Kidney glomerular epithelial cell (primary cell): ENCODE measurements at regions not wholly inside any gene's neighbourhood (a gene's known extent, or its start where the extent isn't known, plus 50 kb on each side); places are given as distances from the start of the nearest gene placed in this dataset.
"Not testable (repeated sequence)": the region's sequence is repeated elsewhere in the genome, so short reads cannot be mapped to it uniquely, and the experiment has no call there.

Experiments used
- DNase-seq: peaks from one replicate; lab custom pipeline; 2025; lab: John Stamatoyannopoulos, UW

DNA sequence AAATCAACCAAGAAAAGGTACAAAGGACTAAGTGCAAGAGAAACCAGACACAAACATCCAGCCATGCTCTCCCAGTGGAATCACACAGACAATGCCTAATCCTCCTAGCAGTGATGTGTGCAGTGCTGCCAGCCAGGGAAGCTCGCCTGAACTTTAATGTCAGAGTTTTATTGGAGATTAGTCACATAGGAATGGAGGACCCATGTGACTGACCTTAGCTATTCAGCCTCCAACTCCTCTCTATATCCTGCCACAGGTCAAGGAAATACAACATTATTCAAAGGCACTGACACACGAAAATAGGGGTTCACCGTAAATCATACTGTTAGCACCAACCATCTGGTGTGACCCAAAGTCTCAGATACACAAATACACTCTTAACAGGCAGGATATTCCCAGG lies 684.6 kb downstream of the DOK5 start:
- DNase-seq = peak; percentile 66

DNA sequence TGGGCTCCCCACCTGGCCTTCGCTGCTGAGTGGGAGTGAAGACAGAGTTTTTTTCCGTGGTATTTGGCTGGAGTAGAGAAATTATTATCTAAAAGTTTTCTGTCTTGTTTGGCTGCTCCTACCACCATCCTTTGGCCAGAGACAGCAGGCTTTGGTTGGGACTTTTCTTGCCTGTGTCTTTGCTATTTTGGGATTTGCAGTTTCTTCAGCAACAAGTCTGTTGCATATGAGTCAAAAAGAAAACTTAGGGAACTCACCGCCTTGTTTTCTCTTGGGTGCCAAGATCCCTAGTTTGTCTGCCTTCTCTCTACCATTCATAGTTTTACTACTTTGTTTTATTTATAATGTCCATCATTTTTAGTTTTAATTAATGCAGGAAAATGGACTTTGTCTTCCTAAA lies 683.8 kb downstream of the DOK5 start:
- no peak for DNase-seq

DNA sequence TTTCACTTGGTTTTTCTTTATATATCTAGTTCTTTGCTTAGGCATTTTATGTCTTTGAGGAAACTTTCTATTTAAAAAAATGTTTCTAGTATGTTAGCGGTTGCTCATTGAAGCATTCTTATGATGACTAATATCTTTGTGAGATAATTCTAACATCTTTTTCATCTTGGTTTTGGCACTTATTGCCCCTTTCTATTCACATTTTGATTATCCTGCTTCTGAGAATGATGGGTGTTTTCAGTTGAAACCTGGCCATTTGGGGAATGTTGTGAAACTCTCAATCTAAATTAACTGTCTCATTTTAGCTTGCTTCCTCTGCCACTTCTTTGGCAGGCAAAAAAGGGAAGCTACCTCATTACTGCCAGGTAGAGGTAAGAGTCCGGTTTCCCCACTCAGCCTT lies 683.1 kb downstream of the DOK5 start:
- no peak for DNase-seq

DNA sequence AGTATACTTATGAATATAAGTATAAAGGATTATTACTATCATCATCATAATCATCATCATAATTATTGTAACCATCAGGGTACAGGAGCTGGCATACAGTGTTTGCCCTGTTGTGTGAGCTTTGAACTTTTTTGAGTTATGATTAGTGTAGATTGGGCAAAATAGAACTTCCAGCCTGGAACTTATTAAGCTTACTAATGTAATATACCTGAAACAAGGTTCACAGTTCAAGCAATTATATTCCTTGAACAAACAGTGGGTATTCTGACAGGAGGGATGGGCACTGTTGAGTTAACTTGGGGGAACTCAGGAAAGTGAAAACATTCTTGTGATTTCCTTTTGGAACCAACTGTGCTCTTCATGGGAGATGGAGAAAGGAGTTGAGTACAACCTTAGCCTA lies 680.0 kb downstream of the DOK5 start:
- DNase-seq = no peak

DNA sequence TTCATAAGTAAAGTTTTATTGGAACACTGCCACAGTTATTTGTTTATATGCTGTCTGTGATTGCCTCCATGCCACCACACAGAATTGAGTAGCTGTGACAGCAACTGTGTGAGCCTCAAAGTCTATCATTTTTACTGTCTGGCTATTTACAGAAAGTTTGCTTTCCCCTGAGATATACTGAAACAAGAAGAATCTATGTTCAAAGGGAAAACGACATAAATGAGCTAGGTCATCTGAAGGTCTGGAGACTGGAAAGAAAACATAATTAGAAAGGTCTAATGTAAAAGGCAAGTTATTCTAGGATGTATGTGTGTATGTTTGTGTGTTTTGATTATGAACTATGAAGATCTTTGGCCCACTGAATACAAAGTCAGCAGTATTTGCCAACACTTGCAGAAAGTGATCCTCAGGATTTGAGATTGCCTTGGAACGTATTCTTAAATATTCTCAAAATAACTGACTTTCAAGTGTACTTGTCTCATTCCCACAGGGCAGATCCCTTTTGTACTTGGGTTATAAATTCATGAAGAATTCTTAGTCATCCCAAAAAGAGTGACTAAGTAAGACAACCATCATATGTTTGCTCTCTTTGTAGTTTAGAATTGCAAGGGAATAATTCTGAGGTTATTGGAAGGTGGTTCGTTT lies 677.7 kb downstream of the DOK5 start:
- DNase-seq = no peak

DNA sequence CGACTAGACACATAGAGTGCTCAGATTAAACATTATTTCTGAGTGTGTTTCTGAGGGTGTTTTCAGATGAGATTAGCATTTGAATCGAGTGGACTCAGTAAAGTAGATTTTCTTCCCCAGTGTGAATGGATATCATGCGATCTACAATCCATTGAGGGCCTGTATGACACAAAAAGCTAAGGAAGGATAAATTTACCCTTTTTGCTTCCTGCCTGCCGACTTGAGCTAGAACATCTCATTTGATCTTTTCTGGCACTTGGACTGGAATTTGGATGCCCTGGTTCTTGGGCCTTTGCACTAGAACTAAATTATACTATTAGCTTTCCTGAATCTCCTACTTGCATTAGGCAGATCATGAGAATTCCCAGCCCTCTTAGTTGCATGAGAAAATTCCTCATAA lies 675.8 kb downstream of the DOK5 start:
- no peak for DNase-seq

DNA sequence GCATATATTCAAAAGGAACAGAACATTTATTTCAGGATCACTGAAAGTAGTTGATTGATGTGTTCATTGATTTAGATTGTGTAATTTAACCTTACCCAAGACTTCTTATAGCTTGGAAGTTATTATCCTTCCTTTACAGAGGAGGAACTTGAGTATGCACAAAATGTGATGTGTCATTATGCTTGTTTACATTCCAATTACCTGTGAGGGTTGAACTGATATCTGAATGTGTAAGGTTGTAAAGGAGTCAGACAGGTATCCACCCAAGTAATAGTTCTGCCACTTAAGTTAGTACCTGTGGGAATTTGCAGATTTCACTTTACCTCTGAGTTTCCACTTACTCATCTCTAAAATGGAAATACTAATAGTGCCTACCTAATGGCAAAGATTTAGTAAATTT lies 668.2 kb downstream of the DOK5 start:
- no peak for DNase-seq

DNA sequence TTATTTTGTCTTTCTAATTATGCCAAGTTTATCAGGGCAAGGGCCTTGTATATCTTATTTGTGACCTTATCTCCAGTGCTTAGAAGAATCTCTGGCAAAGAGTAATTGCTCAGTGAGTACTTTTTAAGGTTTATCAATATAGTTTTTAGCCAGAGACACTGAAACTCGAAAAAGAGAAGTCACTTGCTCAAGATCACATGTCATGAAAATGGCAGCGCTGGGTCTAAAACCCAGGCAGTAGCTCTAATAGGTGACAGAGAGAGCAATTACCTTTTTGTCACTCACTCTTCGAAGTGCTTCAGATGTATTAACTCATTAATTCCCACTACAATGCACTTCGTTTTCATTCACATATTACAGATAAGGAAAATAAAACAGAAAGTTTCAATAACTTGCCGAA lies 667.5 kb downstream of the DOK5 start:
- DNase-seq = no peak

DNA sequence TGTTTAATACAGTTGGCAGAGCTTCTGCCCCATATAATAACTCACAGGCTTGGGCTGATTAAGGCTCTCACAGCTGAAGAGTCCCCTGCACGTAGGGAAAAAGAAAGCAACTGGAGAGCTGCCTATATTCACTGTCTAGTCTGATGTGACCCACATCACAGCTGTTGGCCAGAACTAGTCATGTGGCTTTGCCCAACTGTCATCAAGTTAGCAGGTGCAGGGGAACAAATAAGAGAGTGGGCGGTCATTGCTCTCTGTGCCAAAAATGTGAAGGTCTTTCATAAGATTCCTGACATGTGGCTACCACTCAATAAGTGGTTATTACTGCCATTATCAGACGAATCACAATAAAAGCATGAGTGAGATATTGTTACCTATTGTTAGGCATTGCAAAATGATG lies 665.2 kb downstream of the DOK5 start:
- DNase-seq = no peak

DNA sequence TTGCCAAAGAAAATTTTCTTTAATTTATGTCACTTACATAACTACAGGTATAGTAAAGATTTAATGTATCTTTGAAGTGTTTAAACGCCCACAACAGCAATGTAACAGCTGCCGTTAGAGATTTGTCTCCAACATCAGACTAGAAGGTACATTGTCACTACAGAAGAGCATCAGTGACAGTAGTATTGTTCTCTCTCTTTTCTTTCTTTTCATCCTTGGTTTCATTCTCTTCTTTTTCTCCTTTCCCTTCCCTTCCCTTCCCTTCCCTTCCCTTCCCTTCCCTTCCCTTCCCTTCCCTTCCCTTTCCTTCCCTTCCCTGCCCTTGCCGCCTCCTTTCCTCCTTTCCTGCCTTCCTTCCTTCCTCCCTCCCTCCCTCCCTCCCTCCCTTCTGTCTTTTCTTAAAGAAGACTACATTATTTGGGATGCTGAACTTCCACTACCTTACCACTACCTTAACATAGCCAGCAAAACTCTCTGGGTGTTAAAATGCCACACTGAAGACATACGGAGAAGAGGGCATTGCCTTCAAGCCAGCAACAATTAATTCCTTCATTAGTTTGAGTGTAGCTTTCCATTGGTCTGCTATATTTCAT lies 663.9 kb downstream of the DOK5 start:
- DNase-seq = no peak

DNA sequence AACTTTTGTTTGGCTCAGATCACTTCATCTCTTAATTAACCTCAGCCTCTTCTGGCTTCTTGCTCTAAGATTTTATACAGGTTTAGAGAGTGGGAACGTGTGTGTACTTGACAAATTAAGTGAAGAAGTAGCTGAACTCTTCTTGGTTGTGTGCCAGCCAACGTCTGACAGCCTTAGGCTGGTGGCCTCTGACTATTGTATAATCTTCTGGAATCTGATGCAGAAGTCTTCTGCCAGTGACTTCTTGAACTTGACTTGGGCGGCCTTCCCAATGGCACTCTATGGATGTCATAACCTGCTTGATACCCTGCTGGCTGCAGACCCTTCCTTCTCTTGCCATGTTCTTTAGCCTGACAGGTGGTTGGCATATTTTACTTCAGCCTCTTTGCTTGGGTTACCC lies 660.5 kb downstream of the DOK5 start:
- no peak for DNase-seq

DNA sequence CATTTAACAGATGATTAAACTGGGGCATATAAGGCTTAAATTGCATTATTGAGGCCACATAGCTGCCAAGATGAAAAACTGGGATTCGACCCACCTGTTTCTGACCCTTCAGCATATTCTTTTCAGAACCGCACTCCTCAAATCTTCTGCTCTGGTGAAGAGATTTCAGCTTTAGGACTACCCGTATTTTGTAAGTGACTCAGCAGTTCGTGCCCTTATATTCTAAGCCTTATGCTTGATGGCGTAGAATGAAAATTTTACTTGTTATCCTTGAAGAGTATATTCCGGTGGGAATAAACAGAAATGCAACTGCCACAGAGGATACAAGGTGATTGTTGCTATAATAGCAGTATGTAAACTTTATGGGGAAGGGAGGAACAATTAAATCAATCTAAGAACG lies 657.1 kb downstream of the DOK5 start:
- no peak for DNase-seq

DNA sequence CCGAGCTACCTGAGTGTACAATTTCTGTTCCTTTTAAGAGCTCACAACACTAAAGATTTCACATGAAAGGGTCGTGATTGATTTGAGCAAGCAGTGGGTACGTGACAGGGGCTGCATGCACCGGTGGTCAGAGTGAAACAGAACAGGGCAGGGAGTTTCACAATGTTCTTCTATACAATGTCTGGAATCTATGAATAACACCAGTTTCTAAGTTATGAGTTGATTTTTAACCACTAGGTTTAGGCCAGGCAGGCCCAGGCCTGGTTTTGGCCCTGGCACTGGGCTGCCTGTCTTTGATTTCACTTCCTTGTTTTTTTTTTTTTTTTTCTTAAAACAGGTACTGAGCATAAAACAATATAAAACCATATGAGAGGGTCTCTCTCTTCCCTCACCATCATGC lies 642.2 kb downstream of the DOK5 start:
- DNase-seq = peak; percentile 37

DNA sequence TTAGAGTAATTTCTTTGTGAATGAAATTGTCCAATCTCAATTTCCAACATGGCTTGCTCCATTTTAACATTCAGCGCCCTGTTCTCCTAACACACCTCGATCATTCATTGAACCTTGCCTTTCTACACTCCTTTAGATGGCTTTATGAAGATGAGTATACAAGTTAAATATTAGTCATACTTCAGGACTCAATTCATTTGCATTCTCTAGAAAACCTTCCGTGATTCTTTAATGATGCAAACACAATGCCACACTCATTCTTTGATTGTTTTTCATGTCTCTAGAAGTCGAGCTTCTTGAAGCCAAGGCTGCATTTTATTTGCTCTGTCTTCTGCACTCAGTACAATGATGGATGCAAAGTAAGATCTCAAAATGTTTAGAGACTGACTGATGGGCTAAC lies 641.2 kb downstream of the DOK5 start:
- no peak for DNase-seq

DNA sequence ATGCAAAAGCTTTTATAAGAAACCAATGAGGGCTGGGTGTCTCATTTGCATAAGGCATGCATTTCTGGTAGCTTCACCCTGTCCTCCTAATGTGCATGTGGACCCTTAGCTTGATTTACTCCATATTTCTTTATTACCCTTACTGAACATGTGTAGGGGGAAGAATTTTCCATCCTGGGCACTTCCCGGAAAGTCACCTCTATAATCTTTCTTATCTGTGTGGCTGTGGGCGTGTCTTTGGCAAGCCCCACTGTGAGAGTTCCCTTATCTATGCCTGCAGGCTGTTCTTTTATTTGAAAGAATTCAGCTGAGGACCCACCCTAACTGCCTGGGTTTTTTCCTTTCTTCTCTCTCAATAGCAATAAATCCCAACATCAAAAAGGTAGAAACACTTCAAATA lies 627.8 kb downstream of the DOK5 start:
- DNase-seq = no peak

DNA sequence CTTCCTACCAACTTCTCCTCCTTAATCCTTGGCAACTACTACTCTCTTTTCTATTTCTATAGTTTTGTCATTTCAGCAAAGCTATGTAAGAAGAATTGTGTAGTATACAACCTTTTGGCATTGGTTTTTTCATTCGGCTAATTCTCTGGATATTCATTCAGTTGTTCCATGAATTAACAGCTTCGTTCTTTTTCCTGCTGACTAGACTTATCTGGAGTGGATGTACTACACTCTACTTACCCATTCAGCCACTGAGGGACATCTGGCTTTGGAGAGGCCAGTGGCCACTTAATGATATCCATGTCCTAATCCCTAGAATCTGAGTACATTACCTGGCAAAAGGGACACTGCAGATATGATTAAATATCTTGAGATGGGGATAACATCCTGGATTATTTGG lies 623.9 kb downstream of the DOK5 start:
- no peak for DNase-seq

DNA sequence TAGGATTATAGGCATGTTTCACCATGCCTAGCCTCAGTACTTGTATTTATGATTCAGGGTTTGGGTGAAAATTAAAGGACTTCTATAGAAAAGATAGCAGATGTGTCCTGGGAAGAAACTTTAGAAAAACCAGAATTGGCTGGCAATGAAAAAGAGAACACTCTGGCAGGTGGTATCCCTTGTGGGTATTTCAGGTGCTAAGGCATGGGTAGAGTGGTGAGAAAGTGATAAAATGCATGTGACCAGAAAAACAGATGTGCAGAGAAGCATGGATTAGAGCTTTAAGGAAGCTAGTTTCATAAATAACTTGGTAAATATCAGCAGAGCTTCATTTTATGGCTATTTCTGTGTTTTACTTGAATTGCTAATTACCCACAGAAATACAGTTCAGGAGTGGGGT lies 622.2 kb downstream of the DOK5 start:
- DNase-seq = no peak

DNA sequence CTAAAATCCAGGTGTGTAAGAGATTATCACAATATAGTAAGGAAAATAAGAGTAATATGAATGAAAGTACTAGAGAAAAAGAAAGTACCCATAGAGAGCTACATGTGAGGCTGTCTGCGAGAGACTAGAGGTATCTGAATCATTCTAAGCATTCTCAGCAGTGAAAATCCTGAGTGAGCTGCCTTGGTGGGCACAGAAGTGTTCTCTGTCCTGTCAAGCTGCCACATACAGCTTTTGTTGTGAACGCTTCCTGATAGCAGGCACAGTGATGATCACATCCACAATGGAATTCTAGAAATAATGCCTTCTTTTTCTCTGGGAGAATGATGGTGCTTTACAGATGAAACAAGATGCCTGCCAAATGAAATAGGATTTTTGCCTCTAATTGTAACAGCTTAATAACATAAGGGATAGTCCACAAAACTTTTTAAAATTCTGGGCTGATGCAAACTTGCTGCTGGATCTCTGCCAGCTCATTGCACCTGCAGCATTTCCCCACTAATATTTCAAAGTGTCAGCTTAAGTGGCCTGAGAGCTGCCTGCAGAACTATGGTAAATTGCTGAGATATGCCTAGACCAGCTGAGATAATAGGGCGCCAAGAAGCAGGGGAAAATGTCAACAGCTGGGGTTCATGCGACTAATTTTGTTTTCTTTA lies 620.5 kb downstream of the DOK5 start:
- no peak for DNase-seq

DNA sequence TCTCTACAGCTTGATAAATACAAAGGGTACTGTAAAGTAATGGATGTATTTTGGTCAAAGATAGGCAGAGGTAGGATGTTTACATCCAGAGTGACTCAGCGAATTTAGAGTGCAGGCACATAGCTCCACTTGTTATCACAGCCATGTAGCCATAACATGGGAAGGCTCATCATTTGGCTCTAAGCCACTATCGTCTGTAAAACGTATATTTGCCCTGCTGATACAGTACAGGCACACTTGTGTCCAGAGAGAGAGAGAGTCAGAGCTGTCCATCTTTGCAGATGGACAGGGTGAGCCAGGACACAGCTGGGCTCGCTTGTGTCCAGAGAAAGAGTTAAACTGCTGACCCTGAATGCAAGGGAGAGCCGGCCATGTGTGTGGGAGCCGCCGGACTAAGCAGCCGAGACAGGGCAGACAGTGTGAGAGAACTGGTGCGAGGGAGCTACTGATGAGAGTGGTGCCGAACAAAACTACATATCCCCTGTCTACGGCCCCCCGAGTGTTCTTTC lies 619.0 kb downstream of the DOK5 start:
- no peak for DNase-seq

DNA sequence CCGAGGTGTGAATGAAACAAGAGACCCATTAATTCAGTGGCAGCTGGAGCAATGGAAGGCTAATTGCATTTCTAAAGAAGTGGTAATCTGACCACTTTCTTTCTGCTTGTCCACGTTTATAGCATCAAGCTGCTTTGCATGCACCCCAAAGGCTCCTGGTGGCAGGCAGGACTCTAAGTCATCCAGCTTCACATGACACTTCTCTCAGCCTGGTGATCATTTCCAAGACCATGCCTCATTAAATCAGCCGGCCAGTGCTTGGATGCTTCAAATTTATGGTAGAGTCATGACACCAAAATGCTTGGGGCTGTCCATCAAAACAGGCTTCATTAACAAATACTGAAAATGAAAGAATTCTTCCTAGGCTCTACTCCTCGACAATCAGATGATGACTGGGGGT lies 614.9 kb downstream of the DOK5 start:
- no peak for DNase-seq

DNA sequence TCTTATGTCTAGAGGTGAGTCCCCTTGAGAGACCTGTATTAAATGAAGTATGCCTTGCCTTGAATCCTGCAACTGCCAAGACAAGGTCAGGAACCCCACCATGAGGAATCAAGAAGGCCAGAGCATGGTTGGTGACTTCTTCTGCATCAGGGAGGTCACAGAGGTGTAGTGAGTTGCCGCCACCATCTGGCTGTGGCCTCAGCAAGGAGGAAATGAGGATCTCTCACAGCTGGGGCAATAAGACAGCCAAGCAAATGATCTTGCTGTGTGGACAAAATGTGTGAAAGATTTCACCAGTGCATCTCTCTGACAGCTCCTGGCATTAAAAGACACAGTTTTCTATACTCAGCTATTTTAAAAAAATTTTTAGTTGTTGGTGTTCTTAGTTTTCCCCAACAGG lies 611.0 kb downstream of the DOK5 start:
- DNase-seq = no peak

DNA sequence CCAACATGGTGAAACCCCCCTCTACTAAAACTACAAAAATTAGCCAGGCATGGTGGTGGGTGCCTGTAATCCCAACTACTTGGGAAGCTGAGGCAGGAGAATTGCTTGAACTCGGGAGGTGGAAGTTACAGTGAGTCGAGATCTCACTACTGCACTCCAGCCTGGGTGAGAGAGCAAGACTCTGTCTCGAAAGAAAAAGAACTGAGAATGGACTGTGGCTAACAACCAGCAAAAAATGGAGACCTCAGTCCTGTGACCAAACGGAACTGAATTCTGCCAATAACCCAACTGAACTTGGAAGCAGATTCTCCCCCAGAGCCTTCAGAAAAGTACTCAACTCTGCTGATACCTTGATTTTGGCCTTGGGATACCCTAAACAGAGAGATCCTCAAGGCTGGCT lies 604.5 kb downstream of the DOK5 start:
- DNase-seq = no peak

DNA sequence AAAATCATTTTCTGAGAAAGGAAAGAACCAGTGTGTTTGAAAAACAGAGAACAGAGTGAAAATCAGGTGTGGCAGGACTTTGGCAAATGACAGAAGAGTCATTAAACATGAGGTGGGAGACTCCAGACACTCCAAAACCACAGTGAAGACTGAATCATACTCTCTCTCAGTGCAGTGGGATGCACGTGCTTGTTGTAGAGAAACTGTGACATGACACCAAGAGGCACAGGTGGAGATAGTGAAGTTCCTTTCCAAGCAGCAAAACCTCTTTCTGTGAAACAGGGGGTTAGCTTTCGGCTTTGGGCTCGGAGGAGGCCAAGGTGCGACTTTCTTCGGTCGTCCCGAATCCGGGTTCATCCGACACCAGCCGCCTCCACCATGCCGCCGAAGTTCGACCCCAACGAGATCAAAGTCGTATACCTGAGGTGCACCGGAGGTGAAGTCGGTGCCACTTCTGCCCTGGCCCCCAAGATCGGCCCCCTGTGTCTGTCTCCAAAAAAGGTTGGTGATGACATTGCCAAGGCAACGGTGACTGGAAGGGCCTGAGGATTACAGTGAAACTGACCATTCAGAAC lies 599.0 kb downstream of the DOK5 start:
- DNase-seq = not testable (repeated sequence)
